ENCODE measurements at regions not wholly inside any gene's neighbourhood (a gene's known extent, or its start where the extent isn't known, plus 50 kb on each side); places are given as distances from the start of the nearest gene placed in this dataset.

- POLR2A ChIA-PET: no interaction called here
- Mint-ChIP-seq H3K9me3 (peaks cover 0 to 3% (median 0%) of the 10 kb centered on the region in 11 donors), H3K27ac (no peak overlapping the region), H3K4me1 (no peaks in the 10 kb centered on the region), H3K36me3 (no peaks in the 10 kb centered on the region), H3K4me3 (no peak overlapping the region), H3K27me3 (peaks cover 0 to 11% (median 6%) of the 10 kb centered on the region in 5 donors)
- Histone ChIP-seq H3K4me1 (ENCODE audit: control insufficient read depth in 2 of 2, insufficient read depth in 2 of 2, low read length in 2 of 2) (no peaks in the 10 kb centered on the region), H3K9me3 (ENCODE audit: control insufficient read depth in 2 of 3, low read length in 3 of 3) (no peaks in the 10 kb centered on the region), H3K4me3 (ENCODE audit: low read length) (no peak overlapping the region), H3K27ac (ENCODE audit: low read depth, low read length) (no peak overlapping the region), H3K36me3 (ENCODE audit: control insufficient read depth in 2 of 3, insufficient read depth in 3 of 3, low read length in 3 of 3) (no peaks in the 10 kb centered on the region), H3K27me3 (ENCODE audit: control insufficient read depth in 2 of 2, insufficient read depth in 2 of 2, low read length in 2 of 2) (no peaks in the 10 kb centered on the region)
- DNase-seq: no peak
- intact Hi-C loops (cut with micrococcal nuclease): no loop called here
- CTCF ChIA-PET: no interaction called here
- ATAC-seq: no peak
Measured at GRCh38 chr9:109579191-109579948, 81.3 kb upstream of the PTPN3 start.

- CTCF ChIA-PET: no interaction called here
- Mint-ChIP-seq H3K4me3 (no peak overlapping the region), H3K27ac (no peak overlapping the region)
Measured at GRCh38 chr9:109582386-109582785, 84.3 kb upstream of the PTPN3 start.

GRCh38 chr9:109584205-109584604 lies 86.1 kb upstream of the PTPN3 start:
- Mint-ChIP-seq H3K36me3 (no peaks in the 10 kb centered on the region), H3K27ac (no peak overlapping the region), H3K9me3 (peaks cover 0 to 3% (median 0%) of the 10 kb centered on the region in 11 donors), H3K4me3 (no peak overlapping the region), H3K27me3 (peaks cover 0 to 13% (median 9%) of the 10 kb centered on the region in 5 donors), H3K4me1 (peaks cover 0 to 2% (median 0%) of the 10 kb centered on the region in 7 donors)
- POLR2A ChIA-PET: no interaction called here
- Histone ChIP-seq H3K27me3 (ENCODE audit: control insufficient read depth in 2 of 2, insufficient read depth in 2 of 2, low read length in 2 of 2) (no peaks in the 10 kb centered on the region), H3K27ac (ENCODE audit: low read depth, low read length) (no peak overlapping the region), H3K9me3 (ENCODE audit: control insufficient read depth in 2 of 3, low read length in 3 of 3) (no peaks in the 10 kb centered on the region), H3K4me1 (ENCODE audit: control insufficient read depth in 2 of 2, insufficient read depth in 2 of 2, low read length in 2 of 2) (no peaks in the 10 kb centered on the region), H3K36me3 (ENCODE audit: control insufficient read depth in 2 of 3, insufficient read depth in 3 of 3, low read length in 3 of 3) (no peaks in the 10 kb centered on the region), H3K4me3 (ENCODE audit: low read length) (no peak overlapping the region)
- DNase-seq (no peak), ATAC-seq (no peak)
- intact Hi-C loops (cut with micrococcal nuclease): no loop called here
- CTCF ChIA-PET: no interaction called here

More at GRCh38 chr9:109582386-109582785, 84.3 kb upstream of the PTPN3 start:
- peaks cover 0 to 2% (median 0%) of the 10 kb centered on the region in 7 donors for H3K4me1 Mint-ChIP-seq
- no peak overlapping the region for H3K27ac ChIP-seq (ENCODE audit: low read depth, low read length)
- H3K4me3 ChIP-seq (ENCODE audit: low read length): no peak overlapping the region
- POLR2A ChIA-PET: no interaction called here
- no peaks in the 10 kb centered on the region for H3K36me3 ChIP-seq (ENCODE audit: control insufficient read depth in 2 of 3, insufficient read depth in 3 of 3, low read length in 3 of 3)
- intact Hi-C loops (cut with micrococcal nuclease): no loop called here
- DNase-seq (no peak), ATAC-seq (no peak)
- peaks cover 0 to 13% (median 9%) of the 10 kb centered on the region in 5 donors for H3K27me3 Mint-ChIP-seq
- no peaks in the 10 kb centered on the region for H3K36me3 Mint-ChIP-seq
- no peaks in the 10 kb centered on the region for H3K9me3 ChIP-seq (ENCODE audit: control insufficient read depth in 2 of 3, low read length in 3 of 3)
- no peaks in the 10 kb centered on the region for H3K4me1 ChIP-seq (ENCODE audit: control insufficient read depth in 2 of 2, insufficient read depth in 2 of 2, low read length in 2 of 2)
- no peaks in the 10 kb centered on the region for H3K27me3 ChIP-seq (ENCODE audit: control insufficient read depth in 2 of 2, insufficient read depth in 2 of 2, low read length in 2 of 2)
- H3K9me3 Mint-ChIP-seq: peaks cover 0 to 3% (median 0%) of the 10 kb centered on the region in 11 donors

GRCh38 chr9:109585796-109586195 lies 87.7 kb upstream of the PTPN3 start:
- H3K36me3 ChIP-seq (ENCODE audit: control insufficient read depth in 2 of 3, insufficient read depth in 3 of 3, low read length in 3 of 3): no peaks in the 10 kb centered on the region
- peaks cover 0 to 17% (median 10%) of the 10 kb centered on the region in 5 donors for H3K27me3 Mint-ChIP-seq
- ChIA-PET POLR2A (no interaction called here), CTCF (no interaction called here)
- H3K4me1 ChIP-seq (ENCODE audit: control insufficient read depth in 2 of 2, insufficient read depth in 2 of 2, low read length in 2 of 2): no peaks in the 10 kb centered on the region
- no peak overlapping the region for H3K4me3 Mint-ChIP-seq
- peaks cover 0 to 2% (median 0%) of the 10 kb centered on the region in 7 donors for H3K4me1 Mint-ChIP-seq
- no peaks in the 10 kb centered on the region for H3K27me3 ChIP-seq (ENCODE audit: control insufficient read depth in 2 of 2, insufficient read depth in 2 of 2, low read length in 2 of 2)
- intact Hi-C loops (cut with micrococcal nuclease): no loop called here
- H3K9me3 Mint-ChIP-seq: peaks cover 0 to 9% (median 0%) of the 10 kb centered on the region in 11 donors
- ATAC-seq (no peak), DNase-seq (no peak)
- H3K27ac ChIP-seq (ENCODE audit: low read depth, low read length): no peak overlapping the region
- H3K9me3 ChIP-seq (ENCODE audit: control insufficient read depth in 2 of 3, low read length in 3 of 3): no peaks in the 10 kb centered on the region
- no peak overlapping the region for H3K4me3 ChIP-seq (ENCODE audit: low read length)
- no peak overlapping the region for H3K27ac Mint-ChIP-seq
- H3K36me3 Mint-ChIP-seq: no peaks in the 10 kb centered on the region

GRCh38 chr9:109586993-109587392 lies 88.9 kb upstream of the PTPN3 start:
- no peaks in the 10 kb centered on the region for H3K36me3 Mint-ChIP-seq
- CTCF ChIA-PET: no interaction called here

GRCh38 chr9:109588415-109588814 lies 90.3 kb upstream of the PTPN3 start:
- intact Hi-C loops (cut with micrococcal nuclease): no loop called here
- Histone ChIP-seq H3K27me3 (ENCODE audit: control insufficient read depth in 2 of 2, insufficient read depth in 2 of 2, low read length in 2 of 2) (no peaks in the 10 kb centered on the region), H3K4me3 (ENCODE audit: low read length) (no peak overlapping the region), H3K27ac (ENCODE audit: low read depth, low read length) (no peak overlapping the region), H3K4me1 (ENCODE audit: control insufficient read depth in 2 of 2, insufficient read depth in 2 of 2, low read length in 2 of 2) (no peaks in the 10 kb centered on the region), H3K36me3 (ENCODE audit: control insufficient read depth in 2 of 3, insufficient read depth in 3 of 3, low read length in 3 of 3) (no peaks in the 10 kb centered on the region), H3K9me3 (ENCODE audit: control insufficient read depth in 2 of 3, low read length in 3 of 3) (no peaks in the 10 kb centered on the region)
- Mint-ChIP-seq H3K4me3 (no peak overlapping the region), H3K27me3 (peaks cover 7 to 28% (median 16%) of the 10 kb centered on the region in 5 donors), H3K27ac (no peak overlapping the region), H3K4me1 (peaks cover 0 to 2% (median 0%) of the 10 kb centered on the region in 7 donors), H3K36me3 (no peaks in the 10 kb centered on the region), H3K9me3 (peaks cover 0 to 9% (median 0%) of the 10 kb centered on the region in 11 donors)
- CTCF ChIA-PET: no interaction called here
- DNase-seq: no peak
- no peak for ATAC-seq
- POLR2A ChIA-PET: no interaction called here

More at GRCh38 chr9:109586993-109587392, 88.9 kb upstream of the PTPN3 start:
- Mint-ChIP-seq H3K27ac (no peak overlapping the region), H3K4me1 (peaks cover 0 to 2% (median 0%) of the 10 kb centered on the region in 7 donors), H3K27me3 (peaks cover 0 to 21% (median 10%) of the 10 kb centered on the region in 5 donors), H3K4me3 (no peak overlapping the region), H3K9me3 (peaks cover 0 to 9% (median 0%) of the 10 kb centered on the region in 11 donors)
- no peaks in the 10 kb centered on the region for H3K9me3 ChIP-seq (ENCODE audit: control insufficient read depth in 2 of 3, low read length in 3 of 3)
- no peak overlapping the region for H3K27ac ChIP-seq (ENCODE audit: low read depth, low read length)
- H3K27me3 ChIP-seq (ENCODE audit: control insufficient read depth in 2 of 2, insufficient read depth in 2 of 2, low read length in 2 of 2): no peaks in the 10 kb centered on the region
- no peak for ATAC-seq
- DNase-seq: no peak
- no peaks in the 10 kb centered on the region for H3K4me1 ChIP-seq (ENCODE audit: control insufficient read depth in 2 of 2, insufficient read depth in 2 of 2, low read length in 2 of 2)
- intact Hi-C loops (cut with micrococcal nuclease): no loop called here
- H3K36me3 ChIP-seq (ENCODE audit: control insufficient read depth in 2 of 3, insufficient read depth in 3 of 3, low read length in 3 of 3): no peaks in the 10 kb centered on the region
- POLR2A ChIA-PET: no interaction called here
- no peak overlapping the region for H3K4me3 ChIP-seq (ENCODE audit: low read length)

- Histone ChIP-seq H3K4me1 (ENCODE audit: control insufficient read depth in 2 of 2, insufficient read depth in 2 of 2, low read length in 2 of 2) (no peaks in the 10 kb centered on the region), H3K4me3 (ENCODE audit: low read length) (no peak overlapping the region), H3K36me3 (ENCODE audit: control insufficient read depth in 2 of 3, insufficient read depth in 3 of 3, low read length in 3 of 3) (no peaks in the 10 kb centered on the region), H3K27me3 (ENCODE audit: control insufficient read depth in 2 of 2, insufficient read depth in 2 of 2, low read length in 2 of 2) (no peaks in the 10 kb centered on the region), H3K27ac (ENCODE audit: low read depth, low read length) (no peak overlapping the region), H3K9me3 (ENCODE audit: control insufficient read depth in 2 of 3, low read length in 3 of 3) (no peaks in the 10 kb centered on the region)
- no peaks in the 10 kb centered on the region for H3K36me3 Mint-ChIP-seq
- DNase-seq (no peak), ATAC-seq (no peak)
- POLR2A ChIA-PET: no interaction called here
- H3K9me3 Mint-ChIP-seq: peaks cover 0 to 9% (median 0%) of the 10 kb centered on the region in 11 donors
- peaks cover 0 to 2% (median 0%) of the 10 kb centered on the region in 7 donors for H3K4me1 Mint-ChIP-seq
- intact Hi-C loops (cut with micrococcal nuclease): no loop called here
- CTCF ChIA-PET: no interaction called here
- H3K4me3 Mint-ChIP-seq: no peak overlapping the region
- H3K27me3 Mint-ChIP-seq: peaks cover 15 to 23% (median 21%) of the 10 kb centered on the region in 5 donors
- H3K27ac Mint-ChIP-seq: no peak overlapping the region
Measured at GRCh38 chr9:109590966-109591365, 92.9 kb upstream of the PTPN3 start.
